ENCODE measurements at regions not wholly inside any gene's neighbourhood (a gene's known extent, or its start where the extent isn't known, plus 50 kb on each side); places are given as distances from the start of the nearest gene placed in this dataset.

DNA sequence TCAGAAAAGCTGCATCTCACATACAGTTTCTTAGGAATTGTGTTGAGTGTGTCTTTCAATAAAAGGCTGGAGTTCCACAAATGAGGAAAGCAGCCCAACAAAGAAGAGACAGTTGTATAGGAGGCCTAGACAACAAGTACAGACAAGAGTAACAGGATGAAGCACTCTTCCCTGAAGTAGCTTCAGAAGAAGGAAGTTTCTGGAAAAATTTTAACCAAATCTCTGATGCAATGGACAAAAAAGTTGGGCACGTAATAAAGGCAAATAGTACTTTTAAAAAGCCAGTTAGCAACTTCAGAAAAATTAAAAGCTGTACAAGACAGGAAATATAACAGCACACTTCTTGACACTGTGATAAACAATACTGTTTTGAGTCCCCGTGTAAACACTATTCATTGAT is 134.1 kb upstream of the PLEKHG7 start:
- TF ChIP-seq, protein P1, sequence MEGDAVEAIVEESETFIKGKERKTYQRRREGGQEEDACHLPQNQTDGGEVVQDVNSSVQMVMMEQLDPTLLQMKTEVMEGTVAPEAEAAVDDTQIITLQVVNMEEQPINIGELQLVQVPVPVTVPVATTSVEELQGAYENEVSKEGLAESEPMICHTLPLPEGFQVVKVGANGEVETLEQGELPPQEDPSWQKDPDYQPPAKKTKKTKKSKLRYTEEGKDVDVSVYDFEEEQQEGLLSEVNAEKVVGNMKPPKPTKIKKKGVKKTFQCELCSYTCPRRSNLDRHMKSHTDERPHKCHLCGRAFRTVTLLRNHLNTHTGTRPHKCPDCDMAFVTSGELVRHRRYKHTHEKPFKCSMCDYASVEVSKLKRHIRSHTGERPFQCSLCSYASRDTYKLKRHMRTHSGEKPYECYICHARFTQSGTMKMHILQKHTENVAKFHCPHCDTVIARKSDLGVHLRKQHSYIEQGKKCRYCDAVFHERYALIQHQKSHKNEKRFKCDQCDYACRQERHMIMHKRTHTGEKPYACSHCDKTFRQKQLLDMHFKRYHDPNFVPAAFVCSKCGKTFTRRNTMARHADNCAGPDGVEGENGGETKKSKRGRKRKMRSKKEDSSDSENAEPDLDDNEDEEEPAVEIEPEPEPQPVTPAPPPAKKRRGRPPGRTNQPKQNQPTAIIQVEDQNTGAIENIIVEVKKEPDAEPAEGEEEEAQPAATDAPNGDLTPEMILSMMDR (IDR thresholded peaks at IDR 0.05) = no peak
- Histone ChIP-seq H3K36me3 (no peaks in the 10 kb centered on the region), H3K9me3 (no peaks in the 10 kb centered on the region), H3K4me3 (no peak overlapping the region), H3K27me3 (replicated peaks; ENCODE audit: insufficient read depth) (no peaks in the 10 kb centered on the region), H3K27ac (no peak overlapping the region), H3K4me1 (ENCODE audit: control insufficient read depth in 1 of 2, low read depth in 2 of 2) (no peaks in the 10 kb centered on the region)
- DNase-seq (ENCODE audit: low spot score) (no peak), ATAC-seq (ENCODE audit: insufficient number of reproducible peaks, low FRiP score, low read depth) (no peak)

DNA sequence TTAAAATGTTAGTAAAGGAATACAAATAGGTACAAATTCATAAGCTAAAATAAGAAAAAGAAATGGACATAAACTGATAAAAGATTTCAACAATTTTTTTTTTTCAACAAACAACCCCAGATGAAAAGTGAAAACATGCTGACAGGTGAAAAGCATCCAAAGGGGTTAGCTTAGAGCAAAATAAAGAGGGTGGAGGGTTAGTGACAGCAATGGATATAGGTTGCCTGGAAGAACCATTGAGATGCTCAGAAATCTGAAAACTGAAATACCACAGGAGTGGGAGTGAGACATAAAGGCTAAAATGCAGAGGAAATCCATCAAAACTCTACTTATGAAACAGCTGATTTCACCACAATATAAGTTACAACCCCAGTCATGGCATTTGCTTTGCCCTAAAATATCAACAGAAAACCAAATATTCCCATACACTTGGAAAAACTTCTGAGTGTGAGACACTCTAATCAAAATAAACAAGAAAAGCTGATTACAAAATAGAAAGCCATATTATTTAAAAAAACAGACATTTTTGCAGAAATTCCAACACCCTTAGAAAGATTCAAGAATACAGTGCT is 136.3 kb upstream of the PLEKHG7 start:
- no peaks in the 10 kb centered on the region for H3K36me3 ChIP-seq
- H3K9me3 ChIP-seq = no peaks in the 10 kb centered on the region
- ATAC-seq (ENCODE audit: insufficient number of reproducible peaks, low FRiP score, low read depth) (no peak), DNase-seq (ENCODE audit: low spot score) (no peak)
- TF ChIP-seq, protein P1 (IDR thresholded peaks at IDR 0.05) = no peak
- no peak overlapping the region for H3K4me3 ChIP-seq
- no peaks in the 10 kb centered on the region for H3K27me3 ChIP-seq (replicated peaks; ENCODE audit: insufficient read depth)
- H3K27ac ChIP-seq = no peak overlapping the region
- H3K4me1 ChIP-seq (ENCODE audit: control insufficient read depth in 1 of 2, low read depth in 2 of 2) = peaks cover 7 to 16% of the 10 kb centered on the region in 2 donors

DNA sequence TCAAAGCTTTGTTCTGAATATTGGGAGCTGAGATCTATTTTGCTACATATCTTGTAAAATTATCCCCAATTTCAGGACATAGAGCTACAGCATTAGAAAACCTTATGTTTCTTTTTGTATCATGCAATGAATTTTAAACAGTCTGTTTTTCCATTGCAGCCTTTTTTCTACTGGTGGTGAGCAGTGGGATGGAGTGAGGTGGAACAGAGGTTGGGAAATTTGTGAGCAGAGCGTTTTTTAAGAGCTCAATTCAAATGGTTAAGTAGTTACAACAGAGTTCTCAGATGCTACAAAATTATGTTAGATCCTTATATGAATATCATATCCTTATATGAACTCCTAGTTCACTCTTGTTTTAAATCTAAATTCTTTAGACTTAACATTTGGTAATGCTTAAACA is 139.0 kb upstream of the PLEKHG7 start:
- no peak for ATAC-seq (ENCODE audit: insufficient number of reproducible peaks, low FRiP score, low read depth)
- no peaks in the 10 kb centered on the region for H3K36me3 ChIP-seq
- no peak overlapping the region for H3K4me3 ChIP-seq
- peaks cover 11 to 32% of the 10 kb centered on the region in 2 donors for H3K4me1 ChIP-seq (ENCODE audit: control insufficient read depth in 1 of 2, low read depth in 2 of 2)
- H3K27ac ChIP-seq = no peak overlapping the region
- H3K27me3 ChIP-seq (replicated peaks; ENCODE audit: insufficient read depth) = no peaks in the 10 kb centered on the region
- H3K9me3 ChIP-seq = no peaks in the 10 kb centered on the region
- TF ChIP-seq, protein P1 (IDR thresholded peaks at IDR 0.05) = no peak
- DNase-seq (ENCODE audit: low spot score) = no peak

DNA sequence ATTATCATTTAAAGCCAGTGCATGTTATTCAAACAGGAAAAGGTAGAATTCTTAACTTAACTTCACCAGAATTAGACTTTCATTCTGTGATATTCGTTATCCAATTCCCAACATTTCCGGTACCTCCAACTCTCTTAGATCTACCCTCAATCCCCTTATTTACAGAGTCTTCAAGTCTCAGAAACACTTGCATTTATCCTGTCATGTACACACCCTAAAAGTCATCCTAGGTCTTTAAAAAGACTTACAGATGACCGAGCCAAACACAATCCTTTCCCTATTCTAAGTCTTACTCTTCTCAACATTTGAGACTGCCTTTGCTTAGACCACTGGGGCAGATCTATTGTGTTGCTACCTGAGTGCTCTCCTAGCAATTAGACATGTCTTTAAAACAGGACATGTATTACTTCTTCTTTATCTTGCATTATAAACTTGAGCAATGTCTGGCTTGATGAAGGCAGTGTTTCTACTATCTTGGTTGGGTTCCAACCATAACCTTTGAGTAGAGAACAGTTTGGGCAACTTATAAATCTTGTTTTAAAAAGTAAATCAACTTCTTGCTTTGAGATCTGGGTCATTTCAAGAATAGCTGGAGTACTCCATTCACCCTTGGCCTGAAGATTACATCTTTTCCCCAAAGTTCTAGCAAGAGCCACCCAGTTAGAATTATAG is 140.6 kb upstream of the PLEKHG7 start:
- H3K36me3 ChIP-seq = no peaks in the 10 kb centered on the region
- H3K4me1 ChIP-seq (ENCODE audit: control insufficient read depth in 1 of 2, low read depth in 2 of 2) = peaks cover 14 to 43% of the 10 kb centered on the region in 2 donors
- no peaks in the 10 kb centered on the region for H3K27me3 ChIP-seq (replicated peaks; ENCODE audit: insufficient read depth)
- DNase-seq (ENCODE audit: low spot score) (no peak), ATAC-seq (ENCODE audit: insufficient number of reproducible peaks, low FRiP score, low read depth) (no peak)
- no peaks in the 10 kb centered on the region for H3K9me3 ChIP-seq
- peak overlapping the region; percentile 25 to 34 for H3K27ac ChIP-seq
- TF ChIP-seq, protein P1 (IDR thresholded peaks at IDR 0.05) = no peak
- H3K4me3 ChIP-seq = no peak overlapping the region

DNA sequence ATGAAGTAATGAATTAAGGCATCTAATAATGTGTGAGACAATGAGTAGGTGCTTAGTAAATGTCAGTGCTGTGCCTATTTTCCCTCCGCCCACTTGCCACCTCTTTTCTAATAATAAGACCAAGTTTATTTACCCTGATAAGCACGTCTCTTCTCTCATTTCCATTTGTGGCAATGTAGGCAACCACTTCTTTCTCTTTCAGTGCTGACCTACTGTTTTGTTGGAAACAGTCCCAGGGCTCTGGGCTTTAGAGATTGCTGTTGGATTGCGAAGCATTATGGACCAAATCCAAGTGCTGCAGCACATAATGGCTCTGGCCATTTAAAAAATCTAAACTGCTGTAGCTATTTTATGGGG is 141.3 kb upstream of the PLEKHG7 start:
- Histone ChIP-seq H3K4me3 (peak overlapping the region; percentile 15), H3K4me1 (ENCODE audit: control insufficient read depth in 1 of 2, low read depth in 2 of 2) (peaks cover 14 to 43% of the 10 kb centered on the region in 2 donors), H3K9me3 (no peaks in the 10 kb centered on the region), H3K36me3 (no peaks in the 10 kb centered on the region), H3K27ac (peak overlapping the region; percentile 19 to 25), H3K27me3 (replicated peaks; ENCODE audit: insufficient read depth) (no peaks in the 10 kb centered on the region)
- DNase-seq (ENCODE audit: low spot score) (peak; percentile 16), ATAC-seq (ENCODE audit: insufficient number of reproducible peaks, low FRiP score, low read depth) (peak; percentile 85)
- TF ChIP-seq, protein P1 (IDR thresholded peaks at IDR 0.05) = no peak
